ENCODE measurements at regions not wholly inside any gene's neighbourhood (a gene's known extent, or its start where the extent isn't known, plus 50 kb on each side); places are given as distances from the start of the nearest gene placed in this dataset.

DNA sequence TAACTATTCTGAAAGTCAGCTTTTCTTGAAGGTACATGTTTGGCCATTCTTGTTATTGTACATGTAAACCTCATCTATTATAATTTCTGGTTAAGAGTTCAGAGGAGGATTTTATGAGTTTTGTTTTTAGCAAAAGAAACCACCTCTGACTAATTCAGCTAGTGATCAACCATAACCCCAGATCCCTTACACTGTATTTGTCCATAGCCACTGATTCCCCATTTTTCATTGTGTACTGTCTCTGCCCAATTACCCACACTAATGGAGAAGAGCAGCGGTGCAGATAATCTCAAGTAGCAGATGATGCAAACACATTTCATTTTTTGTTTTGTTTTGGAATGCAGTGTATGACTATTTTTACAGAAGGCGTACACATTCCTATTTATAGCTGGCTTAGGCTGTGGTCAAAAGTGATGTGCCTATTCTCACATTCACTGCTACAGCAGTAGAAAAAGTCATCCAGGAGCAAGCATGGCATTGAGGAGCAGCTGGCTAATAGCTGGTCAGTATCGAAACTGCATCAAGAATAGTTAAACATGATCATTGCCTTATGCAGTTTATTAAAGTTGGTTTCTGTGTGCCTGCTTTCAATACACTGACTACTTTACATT is 988.3 kb downstream of the DTWD2 start:
- peak overlapping the region; percentile 64 for H3K4me2 ChIP-seq (ENCODE audit: low read length)
- H2AFZ ChIP-seq (ENCODE audit: low read depth, low read length): no peak overlapping the region
- H3K27ac ChIP-seq (ENCODE audit: low read length): no peak overlapping the region

DNA sequence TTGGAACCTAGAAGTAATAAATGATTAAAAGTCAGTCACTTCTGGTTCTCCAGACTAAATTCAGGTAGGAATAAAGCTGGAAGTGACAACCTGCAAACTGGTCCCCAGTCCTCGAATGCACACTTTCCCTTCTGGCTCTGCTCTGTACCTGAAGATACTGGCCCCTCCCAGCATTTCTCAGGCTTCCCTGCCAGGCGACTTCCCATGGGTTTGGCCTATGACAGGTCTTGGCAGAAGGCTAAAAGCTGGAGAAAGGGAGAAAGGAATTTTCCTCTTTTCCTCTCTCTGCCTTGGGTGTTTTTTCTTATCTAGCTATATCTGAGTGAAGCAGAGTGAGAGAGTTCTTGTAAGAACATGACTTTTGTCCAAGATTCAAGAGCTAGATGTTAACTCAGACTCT is 1005.7 kb downstream of the DTWD2 start:
- no peak overlapping the region for H2AFZ ChIP-seq (ENCODE audit: low read depth, low read length)
- no peaks in the 10 kb centered on the region for H3K79me2 ChIP-seq (ENCODE audit: low read length)
- H3K9ac ChIP-seq (ENCODE audit: low read length): no peak overlapping the region
- TF ChIP-seq CTCF (IDR thresholded peaks at IDR 0.05; ENCODE audit: low read depth, low read length): no peak
- no peak overlapping the region for H3K4me3 ChIP-seq (ENCODE audit: low read length)
- H3K9me3 ChIP-seq (ENCODE audit: insufficient read depth, low read length): no peaks in the 10 kb centered on the region
- H3K4me1 ChIP-seq (ENCODE audit: low read length): no peaks in the 10 kb centered on the region
- H4K20me1 ChIP-seq (ENCODE audit: insufficient read depth, low read length): no peaks in the 10 kb centered on the region
- no peaks in the 10 kb centered on the region for H3K27me3 ChIP-seq (ENCODE audit: low read depth, low read length)
- H3K4me2 ChIP-seq (ENCODE audit: low read length): no peak overlapping the region
- H3K36me3 ChIP-seq (replicated peaks; ENCODE audit: low read depth, low read length): no peaks in the 10 kb centered on the region
- no peak overlapping the region for H3K27ac ChIP-seq (ENCODE audit: low read length)

More for the DNA sequence above, 988.3 kb downstream of the DTWD2 start:
- H4K20me1 ChIP-seq (ENCODE audit: insufficient read depth, low read length): no peaks in the 10 kb centered on the region
- H3K4me3 ChIP-seq (ENCODE audit: low read length): peak overlapping the region; percentile 38
- peaks cover 24% of the 10 kb centered on the region for H3K4me1 ChIP-seq (ENCODE audit: low read length)
- no peaks in the 10 kb centered on the region for H3K9me3 ChIP-seq (ENCODE audit: insufficient read depth, low read length)
- TF ChIP-seq CTCF (IDR thresholded peaks at IDR 0.05; ENCODE audit: low read depth, low read length): no peak
- no peak for TF ChIP-seq EZH2phosphoT487 (IDR thresholded peaks at IDR 0.05; ENCODE audit: low read depth)
- no peaks in the 10 kb centered on the region for H3K36me3 ChIP-seq (replicated peaks; ENCODE audit: low read depth, low read length)
- no peaks in the 10 kb centered on the region for H3K79me2 ChIP-seq (ENCODE audit: low read length)
- H3K9ac ChIP-seq (ENCODE audit: low read length): no peak overlapping the region
- peaks cover 46% of the 10 kb centered on the region for H3K27me3 ChIP-seq (ENCODE audit: low read depth, low read length)

DNA sequence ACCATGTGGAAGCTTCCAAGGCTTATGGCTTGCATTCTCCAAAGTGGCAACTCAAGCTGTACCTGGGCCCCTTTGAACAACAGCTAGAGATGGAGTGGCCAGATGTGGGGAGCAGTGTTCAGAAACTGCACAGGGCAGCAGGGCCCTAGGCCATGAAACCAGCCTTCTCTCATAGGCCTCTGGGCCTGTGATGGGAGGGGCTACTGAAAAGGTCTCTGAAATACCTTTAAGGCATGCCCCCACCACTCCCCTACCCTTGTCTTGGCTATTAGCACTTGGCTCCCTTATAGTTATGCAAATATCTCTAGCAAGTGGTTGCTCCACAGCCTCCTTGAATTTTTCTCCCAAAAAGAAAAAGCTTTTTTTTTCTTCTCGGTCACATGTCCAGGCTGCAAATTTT is 1014.6 kb downstream of the DTWD2 start:
- H3K4me1 ChIP-seq (ENCODE audit: low read length): peaks cover 27% of the 10 kb centered on the region
- H3K36me3 ChIP-seq (replicated peaks; ENCODE audit: low read depth, low read length): no peaks in the 10 kb centered on the region
- no peaks in the 10 kb centered on the region for H3K27me3 ChIP-seq (ENCODE audit: low read depth, low read length)
- no peak overlapping the region for H3K27ac ChIP-seq (ENCODE audit: low read length)
- no peaks in the 10 kb centered on the region for H4K20me1 ChIP-seq (ENCODE audit: insufficient read depth, low read length)
- H3K9ac ChIP-seq (ENCODE audit: low read length): no peak overlapping the region
- no peak overlapping the region for H3K4me2 ChIP-seq (ENCODE audit: low read length)
- TF ChIP-seq EZH2phosphoT487 (IDR thresholded peaks at IDR 0.05; ENCODE audit: low read depth) (no peak), CTCF (IDR thresholded peaks at IDR 0.05; ENCODE audit: low read depth, low read length) (no peak)
- no peak overlapping the region for H3K4me3 ChIP-seq (ENCODE audit: low read length)
- no peaks in the 10 kb centered on the region for H3K79me2 ChIP-seq (ENCODE audit: low read length)
- H3K9me3 ChIP-seq (ENCODE audit: insufficient read depth, low read length): no peaks in the 10 kb centered on the region
- H2AFZ ChIP-seq (ENCODE audit: low read depth, low read length): no peak overlapping the region

DNA sequence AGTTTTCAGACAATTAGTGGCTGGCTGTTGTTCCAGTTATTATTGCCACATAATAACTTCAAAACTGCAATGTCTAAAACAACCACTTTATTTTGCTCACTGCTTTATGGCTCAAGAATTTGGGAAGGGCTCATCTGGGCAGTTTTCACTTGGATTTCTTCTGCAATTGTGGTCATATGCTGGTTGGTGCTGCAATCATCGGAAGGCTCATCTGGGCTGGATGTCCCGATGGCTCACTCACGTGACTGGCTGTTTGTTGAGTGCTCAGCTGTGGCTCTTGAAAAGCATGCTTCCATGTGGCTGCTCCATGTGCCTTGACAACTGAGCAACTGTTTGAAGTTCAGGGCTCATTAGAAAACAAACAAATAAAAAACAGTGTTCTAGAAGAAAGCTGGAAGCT is 1032.5 kb downstream of the DTWD2 start:
- TF ChIP-seq CTCF (IDR thresholded peaks at IDR 0.05; ENCODE audit: low read depth, low read length) (no peak), EZH2phosphoT487 (IDR thresholded peaks at IDR 0.05; ENCODE audit: low read depth) (no peak)
- Histone ChIP-seq H3K4me3 (ENCODE audit: low read length) (no peak overlapping the region), H3K4me2 (ENCODE audit: low read length) (no peak overlapping the region), H3K9ac (ENCODE audit: low read length) (no peak overlapping the region), H3K9me3 (ENCODE audit: insufficient read depth, low read length) (peaks cover 12% of the 10 kb centered on the region; the same call in 1 of the 2 replicates), H3K79me2 (ENCODE audit: low read length) (no peaks in the 10 kb centered on the region), H3K27me3 (ENCODE audit: low read depth, low read length) (no peaks in the 10 kb centered on the region), H3K27ac (ENCODE audit: low read length) (no peak overlapping the region), H2AFZ (ENCODE audit: low read depth, low read length) (no peak overlapping the region), H4K20me1 (ENCODE audit: insufficient read depth, low read length) (no peaks in the 10 kb centered on the region), H3K4me1 (ENCODE audit: low read length) (peaks cover 17% of the 10 kb centered on the region), H3K36me3 (replicated peaks; ENCODE audit: low read depth, low read length) (peaks cover 6% of the 10 kb centered on the region)

Data from OCI-LY3 (cell line).